ENCODE measurements at regions not wholly inside any gene's neighbourhood (a gene's known extent, or its start where the extent isn't known, plus 50 kb on each side); places are given as distances from the start of the nearest gene placed in this dataset.

DNA sequence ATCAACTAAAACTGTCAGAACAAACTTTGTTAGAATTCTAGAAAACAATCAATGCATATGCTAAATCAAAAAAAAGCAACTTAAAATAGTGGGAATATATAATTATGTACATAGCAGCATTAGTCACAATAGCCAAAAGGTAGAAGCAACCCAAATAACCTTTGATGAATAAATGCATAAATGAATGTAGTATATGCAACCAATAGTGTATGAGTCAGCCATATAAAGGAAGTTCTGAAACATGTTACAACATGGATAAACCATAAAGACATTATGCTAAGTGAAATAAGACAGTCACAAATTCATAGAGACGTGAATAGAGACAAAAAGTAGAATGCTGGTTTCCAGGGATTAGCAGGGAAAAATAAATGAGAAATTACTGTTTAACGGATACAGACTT is 762.8 kb upstream of the INTU start:
- TF ChIP-seq, protein P1, sequence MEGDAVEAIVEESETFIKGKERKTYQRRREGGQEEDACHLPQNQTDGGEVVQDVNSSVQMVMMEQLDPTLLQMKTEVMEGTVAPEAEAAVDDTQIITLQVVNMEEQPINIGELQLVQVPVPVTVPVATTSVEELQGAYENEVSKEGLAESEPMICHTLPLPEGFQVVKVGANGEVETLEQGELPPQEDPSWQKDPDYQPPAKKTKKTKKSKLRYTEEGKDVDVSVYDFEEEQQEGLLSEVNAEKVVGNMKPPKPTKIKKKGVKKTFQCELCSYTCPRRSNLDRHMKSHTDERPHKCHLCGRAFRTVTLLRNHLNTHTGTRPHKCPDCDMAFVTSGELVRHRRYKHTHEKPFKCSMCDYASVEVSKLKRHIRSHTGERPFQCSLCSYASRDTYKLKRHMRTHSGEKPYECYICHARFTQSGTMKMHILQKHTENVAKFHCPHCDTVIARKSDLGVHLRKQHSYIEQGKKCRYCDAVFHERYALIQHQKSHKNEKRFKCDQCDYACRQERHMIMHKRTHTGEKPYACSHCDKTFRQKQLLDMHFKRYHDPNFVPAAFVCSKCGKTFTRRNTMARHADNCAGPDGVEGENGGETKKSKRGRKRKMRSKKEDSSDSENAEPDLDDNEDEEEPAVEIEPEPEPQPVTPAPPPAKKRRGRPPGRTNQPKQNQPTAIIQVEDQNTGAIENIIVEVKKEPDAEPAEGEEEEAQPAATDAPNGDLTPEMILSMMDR (conservative IDR thresholded peaks at IDR 0.05 in 1 of 2, IDR thresholded peaks at IDR 0.05 in 1 of 2; ENCODE audit: low read depth in 1 of 2, low read length in 2 of 2): no peak
- TF ChIP-seq EZH2 (IDR thresholded peaks at IDR 0.05; ENCODE audit: low read length, missing control alignments): no peak

Measured in fibroblast of lung (primary cell).